Thyroid gland (tissue), 4 donors: ENCODE measurements at regions not wholly inside any gene's neighbourhood (a gene's known extent, or its start where the extent isn't known, plus 50 kb on each side); places are given as distances from the start of the nearest gene placed in this dataset.

Source experiments
- POLR2A ChIP-seq, 2 donors: fragments of 450-650 bp; IDR thresholded peaks; one replicate each; pipeline ENCODE4 v1.6.1; 2017; ENCODE audit warnings: antibody characterized with exemption in 2 of 2, mild to moderate bottlenecking in 2 of 2, moderate library complexity in 1 of 2
- TF ChIP-seq, protein P1 (sequence below), 6 experiments: fragments of 200-600 bp in 3 of 6; fragments of 450-650 bp in 3 of 6; sonication (generic) in 3 of 6; IDR thresholded peaks; one replicate each; pipeline ENCODE4 v1.5.1; 2016 to 2019; ENCODE audit warnings: antibody characterized with exemption in 6 of 6, mild to moderate bottlenecking in 2 of 6, inconsistent platforms in 1 of 6, moderate library complexity in 1 of 6

DNA sequence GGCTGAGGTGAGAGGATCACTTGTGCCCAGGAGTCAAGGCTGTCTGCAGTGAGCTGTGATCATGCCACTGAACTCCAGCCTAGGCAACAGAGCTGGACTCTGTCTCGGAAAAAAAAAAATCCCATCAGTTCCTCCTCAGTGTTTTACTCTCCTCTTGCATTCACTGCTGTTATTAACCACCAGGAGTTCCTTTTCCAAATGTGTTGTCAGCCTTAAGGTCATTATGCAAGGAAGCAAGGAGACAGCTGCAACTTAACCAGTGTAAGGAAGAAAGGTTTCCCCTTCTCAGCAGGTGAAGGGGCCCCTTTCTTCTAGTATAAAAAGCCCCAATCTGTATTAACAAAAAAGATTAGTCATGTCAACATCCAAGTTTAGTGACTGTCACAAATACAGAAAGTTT, 86.6 kb upstream of the LEP start:
- TF ChIP-seq, protein P1, sequence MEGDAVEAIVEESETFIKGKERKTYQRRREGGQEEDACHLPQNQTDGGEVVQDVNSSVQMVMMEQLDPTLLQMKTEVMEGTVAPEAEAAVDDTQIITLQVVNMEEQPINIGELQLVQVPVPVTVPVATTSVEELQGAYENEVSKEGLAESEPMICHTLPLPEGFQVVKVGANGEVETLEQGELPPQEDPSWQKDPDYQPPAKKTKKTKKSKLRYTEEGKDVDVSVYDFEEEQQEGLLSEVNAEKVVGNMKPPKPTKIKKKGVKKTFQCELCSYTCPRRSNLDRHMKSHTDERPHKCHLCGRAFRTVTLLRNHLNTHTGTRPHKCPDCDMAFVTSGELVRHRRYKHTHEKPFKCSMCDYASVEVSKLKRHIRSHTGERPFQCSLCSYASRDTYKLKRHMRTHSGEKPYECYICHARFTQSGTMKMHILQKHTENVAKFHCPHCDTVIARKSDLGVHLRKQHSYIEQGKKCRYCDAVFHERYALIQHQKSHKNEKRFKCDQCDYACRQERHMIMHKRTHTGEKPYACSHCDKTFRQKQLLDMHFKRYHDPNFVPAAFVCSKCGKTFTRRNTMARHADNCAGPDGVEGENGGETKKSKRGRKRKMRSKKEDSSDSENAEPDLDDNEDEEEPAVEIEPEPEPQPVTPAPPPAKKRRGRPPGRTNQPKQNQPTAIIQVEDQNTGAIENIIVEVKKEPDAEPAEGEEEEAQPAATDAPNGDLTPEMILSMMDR (IDR thresholded peaks at IDR 0.05): no peak
- TF ChIP-seq POLR2A (IDR thresholded peaks at IDR 0.05): no peak
